Spinal cord (tissue), 9 donors: ENCODE measurements at regions not wholly inside any gene's neighbourhood (a gene's known extent, or its start where the extent isn't known, plus 50 kb on each side); places are given as distances from the start of the nearest gene placed in this dataset.
A peak's percentile ranks its signal among the peaks of the same experiment; 100 is the strongest.

Experiments
- DNase-seq, 6 donors: peaks; one replicate each; pipeline versions ENCODE4 v3.0.0 to v3.0.0-alpha.2; 2013 to 2015; ENCODE audit warnings: low spot score in 6 of 6, low read depth in 4 of 6
- H3K27ac ChIP-seq: one replicate; pipeline ENCODE4 v1.5.1; 2013; ENCODE audit warnings: low read depth, low read length, control low read depth
- H3K27me3 ChIP-seq: one replicate; pipeline ENCODE4 v1.6.1; 2013; ENCODE audit warnings: low read length; ENCODE audit not compliant: control insufficient read depth, insufficient read depth
- H3K36me3 ChIP-seq: one replicate; pipeline ENCODE4 v1.6.1; 2013; ENCODE audit warnings: low read length; ENCODE audit not compliant: control insufficient read depth, insufficient read depth
- H3K4me1 ChIP-seq: one replicate; pipeline ENCODE4 v1.6.1; 2013; ENCODE audit warnings: low read length; ENCODE audit not compliant: control insufficient read depth, insufficient read depth
- H3K4me3 ChIP-seq: one replicate; pipeline ENCODE4 v1.5.1; 2013; ENCODE audit warnings: low read depth, low read length, control low read depth
- H3K9me3 ChIP-seq: one replicate; pipeline ENCODE4 v1.6.1; 2013; ENCODE audit warnings: low read length; ENCODE audit not compliant: control insufficient read depth, insufficient read depth
- WGBS: methylation state at CpG from one replicate; pipeline ENCODE4 v1.1.5; 2013; ENCODE audit warnings: missing lambda C conversion rate; ENCODE audit not compliant: insufficient coverage; 5-methylcytosine and 5-hydroxymethylcytosine counted together
- donor health status: healthy.

GRCh38 chr7:35467456-35467978 lies 213.6 kb upstream of the TBX20 start:
- Histone ChIP-seq H3K4me3 (no peak overlapping the region), H3K27me3 (no peaks in the 10 kb centered on the region), H3K27ac (no peak overlapping the region), H3K4me1 (peaks cover 8% of the 10 kb centered on the region), H3K36me3 (no peaks in the 10 kb centered on the region), H3K9me3 (no peaks in the 10 kb centered on the region)
- WGBS: 80% methylated on average over 3 of the region's 3 CpGs
- DNase-seq: no peak

- no peaks in the 10 kb centered on the region for H3K36me3 ChIP-seq
- H3K27me3 ChIP-seq: no peaks in the 10 kb centered on the region
- H3K9me3 ChIP-seq: no peaks in the 10 kb centered on the region
- 71% methylated on average over 16 of the region's 18 CpGs for WGBS
- H3K27ac ChIP-seq: no peak overlapping the region
- peak in 2 of 6 donors; percentile 17 to 42 for DNase-seq
- H3K4me1 ChIP-seq: peaks cover 8% of the 10 kb centered on the region
- H3K4me3 ChIP-seq: no peak overlapping the region
Measured at GRCh38 chr7:35465791-35466336, 212.0 kb upstream of the TBX20 start.

DNA sequence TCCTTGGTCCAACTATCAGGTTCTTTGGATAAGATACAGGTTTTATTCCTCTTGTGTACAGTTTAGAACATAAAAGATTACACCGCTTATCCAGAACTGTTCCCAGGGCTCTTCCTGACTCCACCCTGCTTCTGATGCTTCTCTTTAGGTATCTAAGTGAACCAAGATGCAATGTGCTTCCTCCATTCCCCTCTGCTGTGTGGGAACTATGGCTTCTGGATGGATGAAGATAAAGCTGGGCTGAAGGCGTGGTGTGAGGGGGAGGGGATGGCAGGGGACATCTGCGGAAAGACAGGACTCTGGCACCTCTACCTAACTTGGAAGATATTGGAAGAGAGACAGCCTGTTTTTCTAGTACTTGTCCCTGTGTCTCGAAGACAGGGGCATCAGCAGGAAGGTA lies 209.9 kb upstream of the TBX20 start:
- 92% methylated on average over 2 of the region's 4 CpGs for WGBS
- Histone ChIP-seq H3K27me3 (no peaks in the 10 kb centered on the region), H3K36me3 (no peaks in the 10 kb centered on the region), H3K4me1 (peaks cover 8% of the 10 kb centered on the region), H3K4me3 (no peak overlapping the region), H3K27ac (no peak overlapping the region), H3K9me3 (no peaks in the 10 kb centered on the region)
- no peak for DNase-seq

- no peak overlapping the region for H3K4me3 ChIP-seq
- no peak overlapping the region for H3K27ac ChIP-seq
- no peaks in the 10 kb centered on the region for H3K9me3 ChIP-seq
- no peak for DNase-seq
- no CpG with 5 or more reads among the region's 3 CpGs for WGBS
- no peaks in the 10 kb centered on the region for H3K27me3 ChIP-seq
- H3K4me1 ChIP-seq: peaks cover 8% of the 10 kb centered on the region
- H3K36me3 ChIP-seq: no peaks in the 10 kb centered on the region
Measured at GRCh38 chr7:35463176-35463700, 209.3 kb upstream of the TBX20 start.

GRCh38 chr7:35454575-35455385 lies 200.9 kb upstream of the TBX20 start:
- Histone ChIP-seq H3K4me3 (no peak overlapping the region), H3K27me3 (peaks cover 21% of the 10 kb centered on the region), H3K36me3 (no peaks in the 10 kb centered on the region), H3K4me1 (peaks cover 8% of the 10 kb centered on the region), H3K27ac (no peak overlapping the region), H3K9me3 (peaks cover 2% of the 10 kb centered on the region)
- peak in 2 of 6 donors; percentile 9 to 52 for DNase-seq
- 13% methylated on average over 58 of the region's 58 CpGs for WGBS

GRCh38 chr7:35450456-35451214 lies 196.7 kb upstream of the TBX20 start:
- DNase-seq: peak in 4 of 6 donors; percentile 15 to 87 (median 58)
- 17% methylated on average over 2 of the region's 3 CpGs for WGBS
- no peaks in the 10 kb centered on the region for H3K36me3 ChIP-seq
- H3K4me3 ChIP-seq: no peak overlapping the region
- H3K9me3 ChIP-seq: no peaks in the 10 kb centered on the region
- peaks cover 8% of the 10 kb centered on the region for H3K4me1 ChIP-seq
- peaks cover 26% of the 10 kb centered on the region for H3K27me3 ChIP-seq
- H3K27ac ChIP-seq: no peak overlapping the region

DNA sequence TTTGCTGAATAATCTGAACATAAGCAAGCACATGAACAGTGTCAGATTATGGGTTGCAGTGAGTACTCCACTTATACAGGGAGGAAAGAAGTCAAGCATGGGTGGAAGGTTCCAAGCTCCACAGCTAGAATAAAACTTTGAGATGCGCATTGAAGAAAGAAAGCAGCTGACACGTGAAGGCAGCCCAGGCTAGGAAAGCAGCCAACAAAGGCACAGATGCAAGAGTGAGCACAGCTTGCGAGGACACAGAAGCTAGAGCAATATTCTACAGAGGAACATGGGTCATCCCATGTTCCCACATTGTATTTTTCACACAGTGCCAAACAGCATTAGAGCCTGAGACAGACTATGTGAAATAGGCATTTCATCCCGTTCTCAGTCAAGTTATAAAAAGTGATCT lies 194.6 kb upstream of the TBX20 start:
- H3K36me3 ChIP-seq: no peaks in the 10 kb centered on the region
- H3K9me3 ChIP-seq: no peaks in the 10 kb centered on the region
- peaks cover 7% of the 10 kb centered on the region for H3K27me3 ChIP-seq
- no peaks in the 10 kb centered on the region for H3K4me1 ChIP-seq
- no peak overlapping the region for H3K4me3 ChIP-seq
- WGBS: 56% methylated on average over 3 of the region's 4 CpGs
- H3K27ac ChIP-seq: no peak overlapping the region
- DNase-seq: peak in 2 of 6 donors; percentile 32 to 63

DNA sequence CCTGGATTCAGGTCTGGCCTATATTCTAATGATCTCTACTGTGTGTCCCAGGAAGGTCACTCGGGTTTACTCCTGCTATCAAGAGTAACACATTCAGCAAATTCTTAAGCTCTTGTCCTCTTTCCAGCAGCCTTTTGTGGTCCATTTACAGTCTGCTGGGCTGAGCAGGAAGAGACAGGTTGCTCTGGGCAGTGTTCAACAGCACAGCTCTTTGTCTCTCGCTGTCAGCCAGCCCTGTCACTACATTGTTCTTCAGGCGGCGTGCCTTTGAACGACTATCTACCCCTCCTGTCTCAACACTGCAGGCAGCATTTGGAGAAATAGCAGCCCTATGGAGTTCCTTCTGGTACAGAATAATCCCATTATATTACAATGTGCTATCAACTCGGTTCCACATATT lies 192.2 kb upstream of the TBX20 start:
- Histone ChIP-seq H3K4me1 (no peaks in the 10 kb centered on the region), H3K9me3 (no peaks in the 10 kb centered on the region), H3K27ac (no peak overlapping the region), H3K27me3 (peaks cover 5% of the 10 kb centered on the region), H3K36me3 (no peaks in the 10 kb centered on the region), H3K4me3 (no peak overlapping the region)
- 23% methylated on average over 6 of the region's 6 CpGs for WGBS
- DNase-seq: no peak

GRCh38 chr7:35437619-35438275 lies 183.8 kb upstream of the TBX20 start:
- Histone ChIP-seq H3K4me3 (no peak overlapping the region), H3K27me3 (no peaks in the 10 kb centered on the region), H3K9me3 (no peaks in the 10 kb centered on the region), H3K36me3 (no peaks in the 10 kb centered on the region), H3K4me1 (no peaks in the 10 kb centered on the region), H3K27ac (no peak overlapping the region)
- no peak for DNase-seq
- no CpG with 5 or more reads among the region's 2 CpGs for WGBS
